OCI-LY7 (cell line): ENCODE measurements at regions not wholly inside any gene's neighbourhood (a gene's known extent, or its start where the extent isn't known, plus 50 kb on each side); places are given as distances from the start of the nearest gene placed in this dataset.

Experiments used
- EZH2phosphoT487 ChIP-seq: fragments of 200-600 bp; sonication (generic); IDR thresholded peaks from 2 replicates; pipeline ENCODE4 v1.6.1; 2018; ENCODE audit warnings: low read depth, borderline replicate concordance, mild to moderate bottlenecking, mixed run types, antibody characterized with exemption, low read length, moderate library complexity, mixed read lengths
- TF ChIP-seq, protein P1 (sequence below): fragments of 200-600 bp; sonication (generic); conservative IDR thresholded peaks from 2 replicates; pipeline ENCODE4 v1.5.1; 2014; ENCODE audit warnings: mild to moderate bottlenecking, antibody characterized with exemption, low read length, moderate library complexity, mixed read lengths

DNA sequence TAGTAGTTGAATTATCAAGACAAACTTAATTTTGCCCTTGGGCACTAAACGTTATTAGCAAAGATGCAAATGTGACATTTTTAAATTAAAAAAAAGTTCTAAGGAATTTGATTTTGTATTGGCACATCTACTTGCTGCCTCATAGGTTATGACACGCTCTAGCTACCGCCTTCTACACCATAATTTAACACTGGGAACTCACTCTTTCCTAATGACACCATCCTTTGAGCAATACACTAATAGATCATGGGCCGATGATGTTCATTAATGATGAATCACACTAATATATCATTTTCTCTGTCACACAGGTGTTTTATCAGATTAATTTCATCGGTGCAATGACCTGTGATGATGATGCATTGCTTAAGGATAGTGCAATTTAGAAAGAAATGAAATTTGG is 528.8 kb upstream of the PCDH9 start:
- TF ChIP-seq EZH2phosphoT487, result no peak
- TF ChIP-seq, protein P1, sequence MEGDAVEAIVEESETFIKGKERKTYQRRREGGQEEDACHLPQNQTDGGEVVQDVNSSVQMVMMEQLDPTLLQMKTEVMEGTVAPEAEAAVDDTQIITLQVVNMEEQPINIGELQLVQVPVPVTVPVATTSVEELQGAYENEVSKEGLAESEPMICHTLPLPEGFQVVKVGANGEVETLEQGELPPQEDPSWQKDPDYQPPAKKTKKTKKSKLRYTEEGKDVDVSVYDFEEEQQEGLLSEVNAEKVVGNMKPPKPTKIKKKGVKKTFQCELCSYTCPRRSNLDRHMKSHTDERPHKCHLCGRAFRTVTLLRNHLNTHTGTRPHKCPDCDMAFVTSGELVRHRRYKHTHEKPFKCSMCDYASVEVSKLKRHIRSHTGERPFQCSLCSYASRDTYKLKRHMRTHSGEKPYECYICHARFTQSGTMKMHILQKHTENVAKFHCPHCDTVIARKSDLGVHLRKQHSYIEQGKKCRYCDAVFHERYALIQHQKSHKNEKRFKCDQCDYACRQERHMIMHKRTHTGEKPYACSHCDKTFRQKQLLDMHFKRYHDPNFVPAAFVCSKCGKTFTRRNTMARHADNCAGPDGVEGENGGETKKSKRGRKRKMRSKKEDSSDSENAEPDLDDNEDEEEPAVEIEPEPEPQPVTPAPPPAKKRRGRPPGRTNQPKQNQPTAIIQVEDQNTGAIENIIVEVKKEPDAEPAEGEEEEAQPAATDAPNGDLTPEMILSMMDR, result no peak
